Retinal pigment epithelial cell (primary cell): ENCODE measurements at regions not wholly inside any gene's neighbourhood (a gene's known extent, or its start where the extent isn't known, plus 50 kb on each side); places are given as distances from the start of the nearest gene placed in this dataset.

Experiments
- DNase-seq: peaks from one replicate; pipeline ENCODE4 v3.0.0-alpha.2; 2010; ENCODE audit warnings: low read depth
- H3K4me3 ChIP-seq: 2 replicates; pipeline ENCODE4 v1.5.1; 2011; ENCODE audit warnings: mild to moderate bottlenecking, low read length, control low read depth, moderate library complexity
- CTCF ChIP-seq: conservative IDR thresholded peaks from 2 replicates; pipeline ENCODE4 v1.5.1; 2011; ENCODE audit warnings: low read depth, low read length, control low read depth, inconsistent platforms

- no peak for DNase-seq
- no peak overlapping the region for H3K4me3 ChIP-seq
- TF ChIP-seq CTCF, result no peak
Measured at GRCh38 chr15:38042707-38043445, 108.4 kb downstream of the TMCO5A start.

- no peak overlapping the region for H3K4me3 ChIP-seq
- TF ChIP-seq CTCF, result no peak
- no peak for DNase-seq
Measured at GRCh38 chr15:38046257-38047051, 112.0 kb downstream of the TMCO5A start.

- no peak overlapping the region for H3K4me3 ChIP-seq
- TF ChIP-seq CTCF, result no peak
- no peak for DNase-seq
Measured at GRCh38 chr15:38048001-38048455, 113.6 kb downstream of the TMCO5A start.

GRCh38 chr15:38049891-38050290, 115.5 kb downstream of the TMCO5A start:
- TF ChIP-seq CTCF, result no peak
- no peak for DNase-seq
- H3K4me3 ChIP-seq, result no peak overlapping the region

- no peak overlapping the region for H3K4me3 ChIP-seq
- no peak for TF ChIP-seq CTCF
- no peak for DNase-seq
Measured at GRCh38 chr15:38050529-38051448, 116.3 kb downstream of the TMCO5A start.

- H3K4me3 ChIP-seq, result no peak overlapping the region
- no peak for TF ChIP-seq CTCF
- DNase-seq, result no peak
Measured at GRCh38 chr15:38053205-38053604, 118.8 kb downstream of the TMCO5A start.
